Stimulated activated CD8-positive, alpha-beta memory T cell treated with anti-CD3 and anti-CD28 coated beads, Interleukin-15, amount 100 ng/mL, for 1 hour (primary cell): ENCODE measurements at regions not wholly inside any gene's neighbourhood (a gene's known extent, or its start where the extent isn't known, plus 50 kb on each side); places are given as distances from the start of the nearest gene placed in this dataset.

ENCODE experiments used
- DNase-seq: peaks from one replicate; pipeline ENCODE4 v3.0.0-alpha.2; 2020; ENCODE audit warnings: low read depth

DNA sequence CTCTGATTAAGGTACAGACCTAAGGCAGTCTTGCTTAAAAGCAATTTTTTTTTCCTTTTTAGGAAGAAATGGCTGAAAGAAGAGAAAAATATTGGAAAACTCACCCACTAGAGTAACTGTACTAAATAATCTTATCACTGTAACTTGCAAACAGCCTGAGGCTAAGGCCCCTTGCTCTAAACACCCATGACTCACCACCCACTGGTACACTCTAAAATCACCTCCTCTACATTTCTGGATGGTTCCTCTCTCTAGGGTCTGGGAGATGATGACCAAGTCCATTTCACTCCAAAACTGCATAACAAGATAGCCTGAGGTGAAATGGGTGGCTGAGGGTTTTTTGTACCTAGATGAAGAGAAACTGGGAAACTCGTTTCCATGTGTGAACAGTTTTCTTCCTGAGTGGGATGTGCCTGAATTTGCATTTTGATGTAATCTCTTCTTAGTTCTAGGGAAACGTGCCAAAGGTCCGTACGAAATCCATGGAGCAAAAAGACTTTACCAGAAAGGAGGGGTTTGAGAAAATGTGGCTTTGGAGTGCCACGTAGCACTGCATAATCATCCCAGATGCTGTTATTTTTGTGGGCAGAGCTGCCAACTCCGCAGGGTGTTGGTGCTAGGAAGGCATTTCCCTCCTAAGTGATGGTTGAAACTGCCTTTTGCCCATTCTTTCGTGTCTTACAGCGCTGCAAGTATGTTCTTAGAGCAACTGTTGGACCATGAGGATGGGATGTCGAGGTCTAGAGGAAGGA, 113.5 kb upstream of the C10orf90 start:
- no peak for DNase-seq

DNA sequence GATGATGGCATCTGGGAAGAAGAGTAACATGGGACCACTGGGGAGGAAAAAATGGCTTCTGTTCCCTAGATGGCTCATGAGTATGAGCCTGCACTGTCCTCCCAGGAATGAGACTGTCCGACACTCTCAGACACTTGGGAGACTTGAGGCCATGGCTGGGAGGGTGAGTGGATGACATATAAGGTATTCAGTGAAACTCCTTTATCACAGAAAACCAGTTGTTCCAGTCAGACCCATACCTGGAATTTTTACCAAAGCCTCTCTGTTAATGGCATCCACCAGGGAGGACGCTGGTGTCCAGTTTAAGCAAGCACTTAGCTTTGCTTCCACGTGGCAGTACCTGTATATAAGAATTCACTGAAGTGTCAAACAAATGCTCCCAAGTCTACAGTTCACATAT, 116.7 kb upstream of the C10orf90 start:
- DNase-seq = no peak

DNA sequence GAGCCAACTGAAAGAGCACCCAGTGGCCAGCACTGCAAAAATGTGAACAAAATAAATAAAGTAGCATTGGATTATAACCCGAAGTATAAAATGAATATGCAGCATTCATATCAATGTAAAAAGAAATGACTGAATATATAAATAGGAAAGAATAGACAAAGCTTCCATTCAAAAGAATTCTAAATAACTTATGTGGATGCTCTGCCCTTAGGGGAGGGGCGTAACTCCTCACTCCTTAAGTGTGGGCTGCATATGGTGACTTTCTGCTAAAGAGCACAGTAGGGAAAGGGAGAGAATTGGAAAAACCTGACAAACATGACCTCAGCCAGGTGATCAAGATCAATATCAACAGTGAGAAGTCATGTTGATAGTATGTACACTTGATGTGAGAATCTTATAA, 109.9 kb upstream of the DOCK1 start:
- no peak for DNase-seq

DNA sequence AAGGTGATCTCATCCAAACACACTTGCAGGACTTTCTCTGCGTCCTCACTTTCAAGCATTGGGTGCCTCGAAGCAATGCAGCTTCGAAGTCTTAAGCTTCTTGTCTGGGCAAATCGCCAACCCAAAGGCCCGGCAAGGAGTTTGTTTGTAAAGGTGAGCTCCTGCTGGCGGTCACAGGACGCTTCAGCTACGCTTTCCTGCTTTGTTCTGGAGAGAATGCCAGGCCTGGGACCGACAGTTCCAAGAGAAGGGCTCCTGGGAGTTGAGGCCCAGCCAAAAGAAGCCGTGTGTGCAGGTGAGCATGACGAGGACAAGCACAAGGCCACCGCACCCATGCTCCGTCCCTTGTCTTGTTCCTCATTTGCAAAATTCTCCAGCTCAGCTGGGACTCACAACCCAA, 106.6 kb upstream of the DOCK1 start:
- no peak for DNase-seq

DNA sequence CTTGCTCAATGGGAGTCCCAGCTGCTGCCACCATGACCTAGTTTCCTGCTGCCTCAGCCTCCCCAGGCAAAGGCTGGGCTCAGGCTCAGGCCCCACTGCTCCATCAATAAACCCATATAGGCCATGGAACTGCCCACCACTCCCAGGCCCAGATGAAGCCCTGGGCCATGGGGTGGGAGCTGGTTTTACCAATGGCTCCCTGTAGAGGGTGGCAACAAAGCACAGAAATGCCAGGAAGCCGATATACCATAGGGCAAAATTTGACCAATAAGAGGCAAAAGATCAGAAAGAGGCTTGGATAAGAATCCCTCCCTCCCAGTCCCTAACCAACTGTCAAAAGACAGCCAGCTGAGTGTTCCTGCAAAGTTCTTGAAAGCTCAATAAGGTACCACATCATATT, 101.8 kb upstream of the DOCK1 start:
- DNase-seq = no peak

DNA sequence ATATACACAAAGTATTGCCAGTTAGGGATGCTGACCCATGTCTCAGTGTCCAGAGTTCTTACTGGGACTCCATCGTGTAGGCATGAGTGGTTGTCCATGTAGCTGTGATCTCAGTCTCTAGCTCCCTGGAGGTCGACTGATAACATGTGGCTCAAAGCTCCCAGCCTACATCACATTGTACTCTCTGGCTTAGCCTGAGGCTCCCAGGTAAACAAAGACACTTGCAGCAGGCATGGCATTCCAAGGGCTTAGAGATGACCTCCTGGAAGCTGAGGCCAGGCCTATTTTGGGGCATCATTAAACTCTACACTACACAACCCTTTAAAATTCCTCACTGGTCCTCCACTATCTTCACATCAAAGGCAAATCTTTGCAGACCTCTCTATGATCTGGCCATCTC, 100.8 kb upstream of the DOCK1 start:
- DNase-seq = no peak

DNA sequence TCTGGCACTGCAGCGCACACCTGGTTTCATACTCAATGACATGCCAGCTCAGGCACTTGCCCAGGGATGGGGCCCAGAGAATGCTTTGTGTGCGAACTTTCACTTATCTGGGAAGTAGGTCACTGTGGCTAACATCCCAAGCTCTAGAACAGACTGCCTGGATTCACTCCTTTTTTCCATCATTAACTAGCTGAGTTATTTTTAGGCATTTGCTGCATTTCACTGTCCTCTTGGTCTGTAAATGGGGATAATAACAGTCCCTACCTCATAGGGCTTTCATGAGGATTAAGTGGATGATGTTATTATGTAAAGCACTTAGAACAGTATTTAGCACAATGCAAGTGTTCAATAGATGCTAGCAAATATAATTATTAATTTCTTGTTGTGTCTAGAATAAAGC, 98.7 kb upstream of the DOCK1 start:
- no peak for DNase-seq

DNA sequence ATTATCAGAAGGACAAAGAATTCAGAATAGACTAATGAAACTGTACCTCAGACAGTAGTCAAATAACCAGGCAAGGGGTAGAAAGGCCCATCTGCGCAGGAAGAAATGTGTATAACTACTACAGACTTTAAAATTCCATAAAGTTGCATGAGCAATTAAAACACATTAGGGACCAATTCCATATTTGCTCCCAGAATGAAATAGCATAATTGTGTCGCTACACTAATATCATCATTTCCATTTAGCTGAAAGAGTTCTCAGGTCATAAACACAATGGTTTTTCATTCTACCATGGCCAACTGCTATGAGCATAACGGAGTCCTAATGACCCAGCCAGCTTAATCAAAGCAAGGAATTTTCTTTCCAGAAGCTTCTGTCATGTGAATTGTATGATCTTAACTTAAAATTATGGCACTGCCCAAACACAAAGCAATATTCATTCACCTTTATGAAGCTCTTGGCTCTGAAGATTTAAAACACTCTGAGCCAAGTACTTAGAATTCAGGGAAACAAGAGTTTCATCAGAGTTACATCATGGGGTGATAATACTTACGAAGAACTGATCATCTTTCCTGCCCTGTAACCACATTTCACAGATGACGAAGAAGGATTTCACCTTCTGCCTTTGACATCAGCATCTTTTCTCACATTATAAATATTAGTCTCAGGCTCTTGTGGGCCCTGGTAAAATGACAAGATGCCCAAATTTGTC, 98.1 kb upstream of the DOCK1 start:
- no peak for DNase-seq

DNA sequence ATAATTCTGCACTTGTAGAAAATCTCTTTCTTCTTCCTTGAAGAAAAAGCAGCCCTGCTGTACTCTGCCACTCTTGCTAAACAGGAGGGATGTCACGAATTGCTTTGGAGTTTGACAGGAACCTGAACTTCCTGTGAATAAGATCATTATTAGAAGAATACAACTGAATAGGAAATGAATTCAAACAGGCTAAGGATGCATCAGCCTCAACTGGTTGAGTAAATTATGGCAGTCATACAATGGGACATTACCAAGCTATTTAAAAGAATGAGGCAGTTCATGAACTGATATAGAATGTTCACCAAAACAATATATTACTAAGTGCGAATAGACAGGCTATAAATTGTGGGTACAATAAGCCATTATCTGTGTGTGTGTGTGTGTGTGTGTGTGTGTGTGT, 97.1 kb upstream of the DOCK1 start:
- DNase-seq = no peak

DNA sequence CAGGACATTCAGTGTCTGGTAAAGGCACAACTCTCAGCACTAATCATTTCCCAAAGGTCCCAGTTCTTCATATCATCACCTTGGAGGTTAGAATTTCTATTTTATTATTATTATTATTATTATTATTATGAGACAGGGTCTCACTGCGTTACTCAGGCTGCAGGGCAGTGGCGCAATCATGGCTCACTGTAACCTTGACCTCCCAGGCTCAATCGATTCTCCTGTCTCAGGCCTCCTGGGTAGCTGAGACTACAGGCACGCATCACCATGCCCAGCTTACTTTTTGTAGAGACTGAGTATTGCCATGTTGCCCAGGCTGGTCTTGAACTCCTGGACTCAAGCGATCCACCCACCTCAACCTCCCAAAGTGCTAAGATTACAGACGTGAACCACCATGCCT, 91.8 kb upstream of the DOCK1 start:
- no peak for DNase-seq

DNA sequence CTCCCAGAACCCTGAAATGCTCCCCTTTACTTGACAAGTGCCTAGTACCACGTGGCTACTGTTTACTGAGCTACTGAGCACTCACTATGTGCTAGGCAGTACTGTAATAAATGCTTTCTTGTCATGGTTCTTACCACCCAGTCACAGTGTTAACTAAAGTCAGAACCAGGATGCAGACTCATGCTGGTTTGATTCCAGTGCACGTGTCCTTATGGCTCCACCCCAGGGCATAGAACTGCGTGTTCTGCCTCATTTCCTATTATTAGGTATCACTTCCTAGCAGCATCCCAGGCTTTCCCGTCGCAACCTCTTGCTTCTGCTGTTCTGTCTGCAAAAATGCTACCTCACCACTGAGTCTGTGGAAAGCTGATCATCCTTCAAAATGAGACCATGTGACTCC, 71.7 kb upstream of the DOCK1 start:
- no peak for DNase-seq

DNA sequence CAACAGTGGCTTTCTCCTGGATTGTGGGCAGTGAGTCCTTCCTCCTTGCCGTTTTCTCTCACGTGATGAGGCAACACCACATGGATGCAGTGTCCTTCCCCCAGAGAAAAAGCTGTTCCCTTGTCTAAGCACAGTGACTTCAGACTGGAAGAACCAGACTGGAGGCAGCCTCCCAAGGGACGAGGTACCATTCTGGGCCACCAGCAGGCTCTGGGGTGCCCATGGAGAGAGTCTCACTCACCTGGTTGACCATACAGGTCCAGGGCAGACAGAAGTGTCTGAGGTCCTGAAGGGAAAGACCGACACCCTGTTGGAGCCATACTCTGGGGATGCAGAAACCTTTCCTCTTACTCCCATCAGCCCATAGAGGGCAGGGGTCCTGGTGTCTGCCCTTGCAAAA, 69.2 kb upstream of the DOCK1 start:
- no peak for DNase-seq

DNA sequence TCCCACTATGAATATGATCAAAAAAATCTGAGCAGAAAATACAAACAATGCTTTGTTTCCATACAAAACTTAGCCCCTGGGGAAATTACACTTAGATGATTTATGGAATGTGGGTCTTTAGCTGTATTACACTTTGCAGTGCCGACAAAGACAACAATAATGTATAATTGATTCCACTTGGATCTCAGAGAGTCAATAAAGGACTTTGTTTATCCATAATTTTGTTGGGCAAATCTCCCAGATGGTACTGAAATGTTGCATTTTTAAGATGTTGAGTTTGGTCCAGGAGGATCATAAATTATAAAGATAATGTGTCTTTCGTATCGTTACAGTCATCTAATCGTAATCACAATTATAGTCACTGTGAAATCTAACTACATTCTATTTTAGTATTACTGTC, 66.9 kb upstream of the DOCK1 start:
- DNase-seq = no peak

DNA sequence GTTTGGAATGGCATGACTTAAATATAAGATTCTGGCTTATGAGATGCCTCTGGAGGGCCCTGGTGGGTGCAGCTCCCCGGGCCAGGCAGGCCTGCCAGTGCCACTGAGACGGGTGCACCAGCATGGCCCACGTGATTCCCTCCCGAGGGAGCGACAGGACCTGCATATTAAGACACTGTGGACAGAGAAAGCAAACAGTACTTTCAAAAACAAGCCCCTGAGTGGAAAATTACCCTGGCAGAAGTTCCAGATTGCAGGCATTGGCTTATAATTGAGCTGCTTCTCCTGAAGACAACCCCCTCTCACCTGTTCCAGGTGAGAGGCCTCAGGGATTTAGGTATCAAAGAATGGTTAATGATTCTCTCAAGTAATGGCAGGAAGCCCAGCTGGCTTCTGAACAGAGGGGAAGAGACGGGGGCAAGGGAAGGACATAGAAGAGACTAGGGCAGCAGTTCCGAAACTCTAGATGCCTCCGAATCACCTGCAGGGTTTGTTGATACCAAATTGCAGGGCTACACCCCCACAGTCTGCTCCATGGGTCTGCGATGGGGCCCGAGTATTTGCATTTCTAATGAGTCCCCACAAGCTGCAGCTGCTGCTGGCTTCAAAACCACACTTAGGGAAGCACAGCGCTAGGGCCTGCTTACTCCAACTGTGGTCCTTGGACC, 66.0 kb upstream of the DOCK1 start:
- no peak for DNase-seq

DNA sequence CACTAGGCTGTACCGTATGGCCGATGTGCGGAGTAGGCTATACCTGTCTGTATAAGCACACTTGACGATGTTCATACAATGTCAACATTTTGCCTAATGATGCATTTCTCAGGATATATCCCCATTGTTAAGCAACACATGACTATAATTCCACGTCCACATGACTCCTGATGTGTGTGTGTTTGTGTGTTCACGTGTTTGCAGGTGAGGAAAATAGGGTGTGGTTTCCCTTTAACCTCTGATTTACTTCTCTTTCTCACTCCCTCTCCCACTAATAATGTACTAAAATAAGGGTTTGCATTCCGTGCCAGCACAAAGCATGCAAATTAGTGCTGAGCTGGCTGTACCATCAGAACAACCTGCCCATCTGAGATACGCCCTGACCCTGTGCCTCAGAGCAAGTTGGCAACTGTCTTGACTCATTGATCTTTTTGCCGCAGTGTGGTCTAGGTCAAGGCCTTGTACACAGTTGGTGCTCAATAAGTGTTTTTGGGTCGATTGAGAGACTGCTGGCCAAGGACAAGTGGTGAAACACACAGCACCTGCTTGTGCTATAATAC, 64.6 kb upstream of the DOCK1 start:
- DNase-seq = no peak

DNA sequence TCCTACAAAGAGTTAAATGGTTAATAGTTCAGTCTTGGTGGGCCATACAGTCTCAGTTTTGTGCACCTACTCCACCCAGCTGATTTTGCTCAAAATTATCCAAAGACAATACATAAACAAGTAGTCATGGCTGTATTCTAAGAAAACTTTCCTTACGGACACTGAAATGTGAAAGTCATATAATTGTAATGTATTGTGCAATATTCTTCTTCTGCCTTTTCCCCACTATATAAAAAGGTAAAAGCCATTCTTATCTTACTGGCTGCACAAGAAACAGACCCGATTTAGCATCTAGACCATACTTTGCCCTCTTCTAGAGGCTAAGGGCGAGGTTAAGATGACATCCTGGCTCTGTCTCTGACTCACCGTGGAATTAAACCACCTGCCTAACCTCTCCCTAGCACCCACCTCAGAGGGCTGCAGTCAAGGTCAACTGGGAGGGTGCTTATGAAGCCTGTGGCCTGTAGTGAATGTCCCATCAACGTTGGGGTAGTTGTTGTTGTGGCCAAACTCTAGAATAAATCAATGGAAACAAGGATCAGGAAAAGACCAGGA, 63.8 kb upstream of the DOCK1 start:
- no peak for DNase-seq

DNA sequence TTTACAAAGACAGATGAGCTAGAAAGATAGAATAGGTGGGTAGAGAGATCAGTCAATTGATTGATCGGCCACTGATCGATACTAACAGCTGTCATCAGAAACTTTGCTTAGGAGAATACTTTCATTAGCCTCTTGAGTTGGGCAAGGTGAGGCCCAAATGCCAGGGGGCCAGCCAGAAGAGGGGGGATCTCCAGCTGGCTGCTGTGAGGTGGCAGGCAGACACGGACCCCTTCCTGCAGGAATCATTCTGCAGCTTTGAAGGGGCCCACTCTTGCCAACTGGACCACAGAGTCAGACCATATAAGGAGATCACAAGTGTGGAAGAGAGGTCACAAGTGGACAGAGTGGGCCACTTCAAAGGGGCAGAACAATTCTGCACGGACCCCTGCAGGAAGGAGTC, 62.9 kb upstream of the DOCK1 start:
- DNase-seq = no peak

DNA sequence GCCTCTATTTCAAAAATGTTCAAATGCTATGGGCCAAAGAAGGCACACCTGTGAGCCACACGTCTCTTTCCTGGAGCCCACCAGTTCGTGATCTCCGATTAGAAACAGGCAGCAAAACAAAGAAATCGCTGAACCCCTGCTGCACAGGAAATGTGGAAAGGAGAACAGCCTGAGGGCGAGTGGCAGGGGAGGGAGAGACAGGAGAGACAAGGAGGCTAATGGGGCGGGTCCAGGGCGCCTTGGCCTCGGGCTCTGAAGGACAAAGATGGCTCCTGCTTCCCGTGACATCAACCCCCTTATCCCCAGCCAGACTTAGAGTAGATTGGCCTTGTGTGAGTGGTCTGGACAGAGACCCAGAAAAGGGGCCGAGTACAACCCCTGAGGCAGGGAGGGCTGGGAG, 62.4 kb upstream of the DOCK1 start:
- no peak for DNase-seq

DNA sequence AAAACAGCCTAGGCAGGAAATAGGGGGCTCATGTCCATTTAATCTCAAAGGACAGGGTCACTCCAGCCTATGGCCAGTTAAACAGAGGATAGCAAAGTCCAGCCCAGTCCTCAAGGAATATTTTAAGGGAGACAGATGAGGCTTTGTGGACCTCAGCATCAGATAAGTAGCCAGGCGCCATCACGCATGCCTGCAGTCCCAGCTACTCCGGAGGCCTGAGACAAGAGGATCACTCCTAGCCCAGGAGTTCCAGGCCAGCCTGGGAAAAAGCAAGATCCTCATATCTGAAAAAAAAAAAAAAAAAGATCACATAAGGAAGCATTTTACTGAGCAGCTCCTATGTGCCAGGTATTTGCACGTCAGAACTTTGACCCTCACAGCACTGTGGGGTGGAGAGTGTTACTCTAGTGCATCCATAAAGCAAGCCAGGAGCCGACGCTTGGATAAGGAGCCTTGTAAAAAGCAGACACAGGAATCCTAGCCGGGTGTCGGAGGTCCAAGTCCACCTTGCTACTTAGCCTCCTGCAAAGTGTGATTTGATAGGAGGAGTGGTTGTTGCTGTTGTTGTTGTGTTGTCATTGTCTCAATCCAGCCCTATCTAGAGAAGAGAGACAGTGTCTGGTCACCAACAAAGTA, 61.8 kb upstream of the DOCK1 start:
- DNase-seq = no peak

DNA sequence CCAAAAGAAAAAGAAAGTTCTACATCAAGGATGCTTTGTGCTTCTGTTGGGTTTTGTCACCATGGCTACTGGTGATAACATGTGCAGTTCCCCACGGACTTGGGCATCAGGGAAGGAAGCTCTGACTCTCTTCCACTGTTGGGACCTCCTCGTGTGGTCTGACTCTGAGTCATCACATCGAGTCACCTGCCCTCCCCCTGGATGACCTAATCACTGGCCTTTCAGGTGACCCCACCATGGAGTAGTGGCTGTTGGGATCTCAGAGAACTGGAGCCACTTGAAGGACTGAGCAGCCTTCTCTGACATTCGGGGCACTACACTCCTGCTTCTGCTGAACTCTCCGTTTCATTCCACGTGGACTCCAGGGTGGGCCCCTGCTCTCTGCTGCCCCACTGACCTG, 60.8 kb upstream of the DOCK1 start:
- no peak for DNase-seq

DNA sequence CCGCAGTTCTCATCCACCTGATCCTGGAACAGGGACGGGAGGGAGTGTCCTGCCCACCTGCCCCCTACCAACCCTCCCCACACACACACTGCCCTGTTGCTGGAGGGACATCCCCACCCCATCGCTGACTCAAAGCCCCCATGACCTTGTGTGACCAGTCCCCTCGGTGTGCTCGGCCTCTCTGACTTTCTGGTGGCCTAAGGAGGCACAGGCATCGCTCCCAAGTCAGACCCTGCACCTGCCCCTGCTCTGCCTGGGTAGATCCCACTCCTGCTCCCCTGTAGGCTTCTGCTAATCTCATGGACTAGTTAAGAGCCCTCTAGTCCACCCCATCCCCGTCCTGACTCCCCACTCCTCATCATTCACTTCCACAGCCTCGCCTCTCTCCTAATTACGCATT, 58.8 kb upstream of the DOCK1 start:
- DNase-seq = no peak

DNA sequence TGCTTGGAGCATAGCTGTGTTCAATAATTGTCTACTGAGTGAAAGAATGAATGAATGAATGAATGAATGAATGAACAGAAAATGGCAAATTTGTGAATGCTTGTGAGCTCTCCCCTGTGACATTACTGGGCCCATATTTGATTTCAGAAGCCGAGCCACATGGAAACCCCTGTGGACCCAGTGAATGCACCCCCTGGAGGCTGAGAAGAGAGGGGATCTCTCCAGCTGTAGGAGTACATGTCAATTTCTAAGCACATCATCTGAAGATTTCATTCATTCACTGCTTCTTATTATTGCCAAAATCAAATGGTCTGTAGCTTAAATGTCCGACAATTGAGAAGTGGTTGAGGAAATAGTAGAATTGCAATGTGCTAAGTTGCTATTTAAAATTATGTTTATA, 58.3 kb upstream of the DOCK1 start:
- DNase-seq = no peak
